RWPE2 (cell line): ENCODE measurements at regions not wholly inside any gene's neighbourhood (a gene's known extent, or its start where the extent isn't known, plus 50 kb on each side); places are given as distances from the start of the nearest gene placed in this dataset.

Experiments used
- ATAC-seq: fragments of 200-7000 bp; cut with Tn5 transposase; 3 replicates; pipeline ENCODE4 v1.9.1; 2021; ENCODE audit warnings: low read depth
- DNase-seq: peaks from one replicate; pipeline ENCODE4 v3.0.0-alpha.2; 2020; ENCODE audit warnings: low spot score
- H3K27ac ChIP-seq: fragments of 450-650 bp; 2 replicates; pipeline ENCODE4 v1.5.1; 2017; ENCODE audit warnings: mild to moderate bottlenecking; ENCODE audit not compliant: poor library complexity, severe bottlenecking
- H3K27me3 ChIP-seq: fragments of 250-450 bp; sonication (Bioruptor Pico); 2 replicates; pipeline ENCODE4 v1.5.1; 2021; ENCODE audit warnings: mild to moderate bottlenecking, moderate library complexity; ENCODE audit not compliant: insufficient read depth, poor library complexity, severe bottlenecking
- H3K36me3 ChIP-seq: fragments of 250-450 bp; sonication (Bioruptor Pico); 2 replicates; pipeline ENCODE4 v1.5.1; 2020; ENCODE audit warnings: low read depth, mild to moderate bottlenecking, moderate library complexity
- H3K4me1 ChIP-seq: fragments of 250-450 bp; sonication (Bioruptor Pico); 2 replicates; pipeline ENCODE4 v1.5.1; 2021; ENCODE audit warnings: mild to moderate bottlenecking, moderate library complexity; ENCODE audit not compliant: insufficient read depth, poor library complexity, severe bottlenecking
- H3K4me3 ChIP-seq: fragments of 250-450 bp; sonication (Bioruptor Pico); 2 replicates; pipeline ENCODE4 v1.5.1; 2021; ENCODE audit warnings: mild to moderate bottlenecking, moderate library complexity; ENCODE audit not compliant: severe bottlenecking
- H3K9me3 ChIP-seq: fragments of 250-450 bp; sonication (Bioruptor Pico); 2 replicates; pipeline ENCODE4 v1.5.1; 2021; ENCODE audit warnings: mild to moderate bottlenecking, moderate library complexity; ENCODE audit not compliant: severe bottlenecking
- CTCF ChIP-seq: fragments of 450-650 bp; IDR thresholded peaks from one replicate; pipeline ENCODE4 v1.5.1; 2017; ENCODE audit warnings: mild to moderate bottlenecking, moderate library complexity; ENCODE audit not compliant: poor library complexity, severe bottlenecking

GRCh38 chr14:43803076-43803689, 703.9 kb downstream of the FSCB start:
- Histone ChIP-seq H3K9me3 (no peaks in the 10 kb centered on the region), H3K36me3 (no peaks in the 10 kb centered on the region), H3K4me3 (no peak overlapping the region), H3K27me3 (peaks cover 7% of the 10 kb centered on the region), H3K4me1 (no peaks in the 10 kb centered on the region), H3K27ac (no peak overlapping the region)
- DNase-seq = no peak
- no peak for TF ChIP-seq CTCF
- no peak for ATAC-seq

- Histone ChIP-seq H3K4me3 (no peak overlapping the region), H3K27ac (no peak overlapping the region), H3K27me3 (peaks cover 37% of the 10 kb centered on the region), H3K9me3 (no peaks in the 10 kb centered on the region), H3K36me3 (no peaks in the 10 kb centered on the region), H3K4me1 (no peaks in the 10 kb centered on the region)
- ATAC-seq (no peak), DNase-seq (no peak)
- peak; percentile 55 for TF ChIP-seq CTCF
Observed at GRCh38 chr14:43795600-43796228, 711.4 kb downstream of the FSCB start.

- TF ChIP-seq CTCF = no peak
- no peaks in the 10 kb centered on the region for H3K4me1 ChIP-seq
- H3K36me3 ChIP-seq = no peaks in the 10 kb centered on the region
- ATAC-seq = no peak
- no peak overlapping the region for H3K27ac ChIP-seq
- H3K4me3 ChIP-seq = no peak overlapping the region
- DNase-seq = no peak
- peaks cover 38% of the 10 kb centered on the region for H3K27me3 ChIP-seq
- no peaks in the 10 kb centered on the region for H3K9me3 ChIP-seq
Observed at GRCh38 chr14:43793579-43793978, 713.5 kb downstream of the FSCB start.

- no peak for TF ChIP-seq CTCF
- H3K4me3 ChIP-seq = no peak overlapping the region
- no peaks in the 10 kb centered on the region for H3K9me3 ChIP-seq
- H3K4me1 ChIP-seq = no peaks in the 10 kb centered on the region
- peaks cover 36% of the 10 kb centered on the region for H3K27me3 ChIP-seq
- H3K27ac ChIP-seq = no peak overlapping the region
- no peaks in the 10 kb centered on the region for H3K36me3 ChIP-seq
- DNase-seq (no peak), ATAC-seq (no peak)
Observed at GRCh38 chr14:43792980-43793379, 714.1 kb downstream of the FSCB start.

- no peak for TF ChIP-seq CTCF
- no peak for DNase-seq
- ATAC-seq = no peak
- peaks cover 31% of the 10 kb centered on the region for H3K27me3 ChIP-seq
- H3K4me1 ChIP-seq = no peaks in the 10 kb centered on the region
- H3K36me3 ChIP-seq = no peaks in the 10 kb centered on the region
- no peak overlapping the region for H3K4me3 ChIP-seq
- no peak overlapping the region for H3K27ac ChIP-seq
- H3K9me3 ChIP-seq = no peaks in the 10 kb centered on the region
Observed at GRCh38 chr14:43790681-43791080, 716.4 kb downstream of the FSCB start.
